ENCODE measurements at regions not wholly inside any gene's neighbourhood (a gene's known extent, or its start where the extent isn't known, plus 50 kb on each side); places are given as distances from the start of the nearest gene placed in this dataset.

GRCh38 chr3:21132896-21133295 lies 618.1 kb downstream of the ZNF385D start:
- Histone ChIP-seq H3K4me1 (ENCODE audit: control insufficient read depth, low read depth, low read length) (no peaks in the 10 kb centered on the region), H3K36me3 (ENCODE audit: control insufficient read depth, low read depth, low read length) (no peaks in the 10 kb centered on the region), H3K9ac (ENCODE audit: low read length) (no peak overlapping the region), H3K9me3 (ENCODE audit: control insufficient read depth, low read depth, low read length) (no peaks in the 10 kb centered on the region), H3K27ac (ENCODE audit: low read length) (no peak overlapping the region), H3K27me3 (ENCODE audit: control insufficient read depth, insufficient read depth, low read length) (no peaks in the 10 kb centered on the region), H3K4me3 (ENCODE audit: low read length) (no peak overlapping the region)

GRCh38 chr3:21120826-21121225 lies 630.2 kb downstream of the ZNF385D start:
- H3K4me1 ChIP-seq (ENCODE audit: control insufficient read depth, low read depth, low read length), result no peaks in the 10 kb centered on the region
- no peaks in the 10 kb centered on the region for H3K9me3 ChIP-seq (ENCODE audit: control insufficient read depth, low read depth, low read length)
- no peaks in the 10 kb centered on the region for H3K36me3 ChIP-seq (ENCODE audit: control insufficient read depth, low read depth, low read length)
- H3K27ac ChIP-seq (ENCODE audit: low read length), result no peak overlapping the region
- no peaks in the 10 kb centered on the region for H3K27me3 ChIP-seq (ENCODE audit: control insufficient read depth, insufficient read depth, low read length)
- no peak overlapping the region for H3K4me3 ChIP-seq (ENCODE audit: low read length)
- H3K9ac ChIP-seq (ENCODE audit: low read length), result no peak overlapping the region

- Histone ChIP-seq H3K27me3 (ENCODE audit: control insufficient read depth, insufficient read depth, low read length) (no peaks in the 10 kb centered on the region), H3K27ac (ENCODE audit: low read length) (no peak overlapping the region), H3K9ac (ENCODE audit: low read length) (no peak overlapping the region), H3K36me3 (ENCODE audit: control insufficient read depth, low read depth, low read length) (no peaks in the 10 kb centered on the region), H3K4me1 (ENCODE audit: control insufficient read depth, low read depth, low read length) (no peaks in the 10 kb centered on the region), H3K4me3 (ENCODE audit: low read length) (no peak overlapping the region), H3K9me3 (ENCODE audit: control insufficient read depth, low read depth, low read length) (no peaks in the 10 kb centered on the region)
These were observed 633.6 kb downstream of the ZNF385D start for GRCh38 chr3:21117370-21117769.

GRCh38 chr3:21109056-21109455 lies 642.0 kb downstream of the ZNF385D start:
- no peak overlapping the region for H3K4me3 ChIP-seq (ENCODE audit: low read length)

GRCh38 chr3:21105784-21106183 lies 645.2 kb downstream of the ZNF385D start:
- Histone ChIP-seq H3K4me3 (ENCODE audit: low read length) (no peak overlapping the region), H3K27me3 (ENCODE audit: control insufficient read depth, insufficient read depth, low read length) (no peaks in the 10 kb centered on the region), H3K9me3 (ENCODE audit: control insufficient read depth, low read depth, low read length) (no peaks in the 10 kb centered on the region), H3K4me1 (ENCODE audit: control insufficient read depth, low read depth, low read length) (no peaks in the 10 kb centered on the region), H3K27ac (ENCODE audit: low read length) (no peak overlapping the region), H3K9ac (ENCODE audit: low read length) (no peak overlapping the region), H3K36me3 (ENCODE audit: control insufficient read depth, low read depth, low read length) (no peaks in the 10 kb centered on the region)

More at GRCh38 chr3:21109056-21109455, 642.0 kb downstream of the ZNF385D start:
- H3K27ac ChIP-seq (ENCODE audit: low read length), result no peak overlapping the region
- H3K9me3 ChIP-seq (ENCODE audit: control insufficient read depth, low read depth, low read length), result no peaks in the 10 kb centered on the region
- no peaks in the 10 kb centered on the region for H3K4me1 ChIP-seq (ENCODE audit: control insufficient read depth, low read depth, low read length)
- no peaks in the 10 kb centered on the region for H3K36me3 ChIP-seq (ENCODE audit: control insufficient read depth, low read depth, low read length)
- no peak overlapping the region for H3K9ac ChIP-seq (ENCODE audit: low read length)
- H3K27me3 ChIP-seq (ENCODE audit: control insufficient read depth, insufficient read depth, low read length), result no peaks in the 10 kb centered on the region

GRCh38 chr3:21100656-21101359 lies 650.2 kb downstream of the ZNF385D start:
- H3K9me3 ChIP-seq (ENCODE audit: control insufficient read depth, low read depth, low read length), result no peaks in the 10 kb centered on the region
- no peak overlapping the region for H3K9ac ChIP-seq (ENCODE audit: low read length)
- H3K4me1 ChIP-seq (ENCODE audit: control insufficient read depth, low read depth, low read length), result no peaks in the 10 kb centered on the region
- no peaks in the 10 kb centered on the region for H3K36me3 ChIP-seq (ENCODE audit: control insufficient read depth, low read depth, low read length)
- H3K27ac ChIP-seq (ENCODE audit: low read length), result no peak overlapping the region
- no peak overlapping the region for H3K4me3 ChIP-seq (ENCODE audit: low read length)
- H3K27me3 ChIP-seq (ENCODE audit: control insufficient read depth, insufficient read depth, low read length), result no peaks in the 10 kb centered on the region

- no peaks in the 10 kb centered on the region for H3K27me3 ChIP-seq (ENCODE audit: control insufficient read depth, insufficient read depth, low read length)
- no peak overlapping the region for H3K9ac ChIP-seq (ENCODE audit: low read length)
- H3K4me3 ChIP-seq (ENCODE audit: low read length), result no peak overlapping the region
- H3K36me3 ChIP-seq (ENCODE audit: control insufficient read depth, low read depth, low read length), result no peaks in the 10 kb centered on the region
- no peak overlapping the region for H3K27ac ChIP-seq (ENCODE audit: low read length)
- H3K9me3 ChIP-seq (ENCODE audit: control insufficient read depth, low read depth, low read length), result no peaks in the 10 kb centered on the region
- no peaks in the 10 kb centered on the region for H3K4me1 ChIP-seq (ENCODE audit: control insufficient read depth, low read depth, low read length)
These were observed 656.3 kb downstream of the ZNF385D start for GRCh38 chr3:21094686-21095085.

- Histone ChIP-seq H3K27ac (ENCODE audit: low read length) (no peak overlapping the region), H3K4me3 (ENCODE audit: low read length) (no peak overlapping the region), H3K27me3 (ENCODE audit: control insufficient read depth, insufficient read depth, low read length) (no peaks in the 10 kb centered on the region), H3K4me1 (ENCODE audit: control insufficient read depth, low read depth, low read length) (no peaks in the 10 kb centered on the region), H3K9ac (ENCODE audit: low read length) (no peak overlapping the region), H3K36me3 (ENCODE audit: control insufficient read depth, low read depth, low read length) (no peaks in the 10 kb centered on the region), H3K9me3 (ENCODE audit: control insufficient read depth, low read depth, low read length) (no peaks in the 10 kb centered on the region)
These were observed 677.4 kb downstream of the ZNF385D start for GRCh38 chr3:21073561-21073960.

- H3K4me3 ChIP-seq (ENCODE audit: low read length), result no peak overlapping the region
- no peaks in the 10 kb centered on the region for H3K36me3 ChIP-seq (ENCODE audit: control insufficient read depth, low read depth, low read length)
- H3K4me1 ChIP-seq (ENCODE audit: control insufficient read depth, low read depth, low read length), result no peaks in the 10 kb centered on the region
- H3K27me3 ChIP-seq (ENCODE audit: control insufficient read depth, insufficient read depth, low read length), result no peaks in the 10 kb centered on the region
- no peak overlapping the region for H3K9ac ChIP-seq (ENCODE audit: low read length)
- H3K27ac ChIP-seq (ENCODE audit: low read length), result no peak overlapping the region
- no peaks in the 10 kb centered on the region for H3K9me3 ChIP-seq (ENCODE audit: control insufficient read depth, low read depth, low read length)
These were observed 683.8 kb downstream of the ZNF385D start for GRCh38 chr3:21067031-21067813.

GRCh38 chr3:21062831-21063294 lies 688.1 kb downstream of the ZNF385D start:
- H3K36me3 ChIP-seq (ENCODE audit: control insufficient read depth, low read depth, low read length), result no peaks in the 10 kb centered on the region
- H3K4me1 ChIP-seq (ENCODE audit: control insufficient read depth, low read depth, low read length), result no peaks in the 10 kb centered on the region
- H3K27me3 ChIP-seq (ENCODE audit: control insufficient read depth, insufficient read depth, low read length), result no peaks in the 10 kb centered on the region
- no peaks in the 10 kb centered on the region for H3K9me3 ChIP-seq (ENCODE audit: control insufficient read depth, low read depth, low read length)
- H3K4me3 ChIP-seq (ENCODE audit: low read length), result no peak overlapping the region
- H3K9ac ChIP-seq (ENCODE audit: low read length), result no peak overlapping the region
- H3K27ac ChIP-seq (ENCODE audit: low read length), result no peak overlapping the region

GRCh38 chr3:21059404-21059803 lies 691.6 kb downstream of the ZNF385D start:
- no peaks in the 10 kb centered on the region for H3K36me3 ChIP-seq (ENCODE audit: control insufficient read depth, low read depth, low read length)
- H3K9ac ChIP-seq (ENCODE audit: low read length), result no peak overlapping the region
- H3K4me3 ChIP-seq (ENCODE audit: low read length), result no peak overlapping the region
- H3K27ac ChIP-seq (ENCODE audit: low read length), result no peak overlapping the region
- no peaks in the 10 kb centered on the region for H3K9me3 ChIP-seq (ENCODE audit: control insufficient read depth, low read depth, low read length)
- no peaks in the 10 kb centered on the region for H3K27me3 ChIP-seq (ENCODE audit: control insufficient read depth, insufficient read depth, low read length)
- no peaks in the 10 kb centered on the region for H3K4me1 ChIP-seq (ENCODE audit: control insufficient read depth, low read depth, low read length)

GRCh38 chr3:21056293-21056692 lies 694.7 kb downstream of the ZNF385D start:
- H3K9me3 ChIP-seq (ENCODE audit: control insufficient read depth, low read depth, low read length), result no peaks in the 10 kb centered on the region
- no peaks in the 10 kb centered on the region for H3K27me3 ChIP-seq (ENCODE audit: control insufficient read depth, insufficient read depth, low read length)
- H3K4me1 ChIP-seq (ENCODE audit: control insufficient read depth, low read depth, low read length), result no peaks in the 10 kb centered on the region
- H3K9ac ChIP-seq (ENCODE audit: low read length), result no peak overlapping the region
- H3K27ac ChIP-seq (ENCODE audit: low read length), result no peak overlapping the region
- H3K4me3 ChIP-seq (ENCODE audit: low read length), result no peak overlapping the region
- H3K36me3 ChIP-seq (ENCODE audit: control insufficient read depth, low read depth, low read length), result no peaks in the 10 kb centered on the region

All from iPS-18a (cell line).